ENCODE measurements at regions not wholly inside any gene's neighbourhood (a gene's known extent, or its start where the extent isn't known, plus 50 kb on each side); places are given as distances from the start of the nearest gene placed in this dataset.

DNA sequence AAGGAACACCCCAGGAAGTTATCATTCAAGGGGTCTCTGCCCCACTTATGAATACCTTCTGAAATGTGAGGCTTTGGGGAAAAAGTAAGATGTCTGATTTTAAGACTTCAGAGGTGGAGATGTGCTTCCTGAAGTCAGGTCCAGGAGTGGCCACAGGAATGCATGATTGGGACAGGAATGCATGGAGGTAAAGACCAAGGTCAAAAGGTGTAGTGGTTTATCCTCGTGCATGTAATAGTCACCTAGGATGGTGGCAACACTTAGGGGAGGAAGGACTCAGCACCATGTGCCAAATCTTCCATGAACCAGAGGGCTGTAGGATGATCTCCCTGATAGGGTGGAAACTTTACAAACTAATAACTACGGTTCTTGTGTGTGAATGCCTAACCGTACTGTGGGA lies 217.3 kb downstream of the C12orf75 start:
- in situ Hi-C loops (cut with HindIII; ENCODE audit: low sequenced_read_pairs), result no loop called here
- TF ChIP-seq CTCF (IDR thresholded peaks at IDR 0.05; ENCODE audit: low read depth, low read length), result no peak
- no peak overlapping the region for H3K4me3 ChIP-seq (ENCODE audit: low read depth, low read length)
- DNase-seq (ENCODE audit: low read depth, low spot score), result no peak

DNA sequence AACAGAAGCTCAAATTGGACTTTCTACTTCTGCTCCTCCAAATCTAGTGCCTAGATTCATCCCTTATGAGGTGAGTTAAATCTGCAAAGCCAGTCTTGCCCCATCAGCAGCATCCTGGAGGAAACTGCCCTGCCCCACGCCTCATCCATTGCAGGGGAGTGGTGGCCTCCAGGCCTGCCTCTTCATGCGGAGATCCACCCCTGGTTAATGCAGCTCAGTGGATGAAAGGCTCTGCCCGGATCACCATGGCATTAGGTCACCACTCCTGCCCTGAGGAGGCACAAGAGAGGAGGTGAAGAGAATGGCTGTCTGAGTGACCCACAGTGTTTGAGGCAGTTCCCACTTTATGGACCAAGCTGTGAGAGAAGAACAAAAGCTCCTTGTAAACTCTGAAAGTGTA lies 218.1 kb downstream of the C12orf75 start:
- H3K4me3 ChIP-seq (ENCODE audit: low read depth, low read length), result no peak overlapping the region
- in situ Hi-C loops (cut with HindIII; ENCODE audit: low sequenced_read_pairs), result no loop called here

DNA sequence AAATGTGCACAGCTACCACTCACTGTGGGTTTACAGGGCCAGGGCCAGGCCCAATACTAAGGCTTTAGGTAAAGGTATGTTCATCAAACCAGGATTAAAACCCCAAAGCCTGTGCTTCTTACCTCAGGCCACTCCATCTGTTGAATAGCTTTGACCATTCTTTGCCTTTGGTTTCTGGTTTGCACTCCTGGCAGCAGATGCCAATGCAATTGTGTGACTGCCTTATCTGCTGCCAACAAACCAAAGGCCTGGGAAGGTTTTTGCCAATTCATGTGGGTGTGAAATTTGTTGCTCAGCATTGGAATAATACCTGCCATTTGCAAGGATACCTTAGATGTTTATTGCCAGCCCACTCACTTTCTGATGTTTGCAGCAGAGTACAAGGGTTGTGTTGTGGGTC lies 221.6 kb downstream of the C12orf75 start:
- no peak overlapping the region for H3K4me3 ChIP-seq (ENCODE audit: low read depth, low read length)
- TF ChIP-seq CTCF (IDR thresholded peaks at IDR 0.05; ENCODE audit: low read depth, low read length), result no peak
- in situ Hi-C loops (cut with HindIII; ENCODE audit: low sequenced_read_pairs), result no loop called here
- no peak for DNase-seq (ENCODE audit: low read depth, low spot score)

More for the DNA sequence above, 218.1 kb downstream of the C12orf75 start:
- no peak for TF ChIP-seq CTCF (IDR thresholded peaks at IDR 0.05; ENCODE audit: low read depth, low read length)
- no peak for DNase-seq (ENCODE audit: low read depth, low spot score)

DNA sequence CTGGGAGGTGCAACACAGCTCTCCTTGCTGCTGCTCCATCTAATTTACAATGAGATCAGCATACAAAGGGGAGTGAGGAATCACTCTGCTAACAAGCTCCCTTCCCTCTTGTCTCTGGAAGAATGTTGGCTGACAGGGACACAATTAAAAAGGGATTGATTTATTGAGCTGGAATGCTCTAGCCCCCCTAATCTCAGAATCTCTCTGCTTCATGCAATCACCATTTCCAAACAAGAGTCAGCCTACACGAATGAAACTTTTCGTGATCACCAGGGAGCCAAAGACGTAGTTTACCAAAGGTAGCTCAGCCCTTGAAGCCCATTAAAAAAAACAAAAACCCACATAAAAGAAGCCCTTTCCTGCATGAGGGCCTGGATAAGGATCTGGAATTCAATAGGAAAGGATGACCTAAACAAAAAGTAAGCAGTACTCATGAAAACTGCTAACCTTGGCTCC lies 223.8 kb downstream of the C12orf75 start:
- DNase-seq (ENCODE audit: low read depth, low spot score), result no peak
- no peak overlapping the region for H3K4me3 ChIP-seq (ENCODE audit: low read depth, low read length)
- in situ Hi-C loops (cut with HindIII; ENCODE audit: low sequenced_read_pairs), result no loop called here
- no peak for TF ChIP-seq CTCF (IDR thresholded peaks at IDR 0.05; ENCODE audit: low read depth, low read length)

GRCh38 chr12:105554856-105555255 lies 224.4 kb downstream of the C12orf75 start:
- H3K4me3 ChIP-seq (ENCODE audit: low read depth, low read length), result no peak overlapping the region
- in situ Hi-C loops (cut with HindIII; ENCODE audit: low sequenced_read_pairs), result no loop called here
- no peak for TF ChIP-seq CTCF (IDR thresholded peaks at IDR 0.05; ENCODE audit: low read depth, low read length)
- DNase-seq (ENCODE audit: low read depth, low spot score), result no peak

GRCh38 chr12:105555556-105556295 lies 225.2 kb downstream of the C12orf75 start:
- in situ Hi-C loops (cut with HindIII; ENCODE audit: low sequenced_read_pairs), result no loop called here
- DNase-seq (ENCODE audit: low read depth, low spot score), result no peak
- no peak overlapping the region for H3K4me3 ChIP-seq (ENCODE audit: low read depth, low read length)
- no peak for TF ChIP-seq CTCF (IDR thresholded peaks at IDR 0.05; ENCODE audit: low read depth, low read length)

Measured in astrocyte of the spinal cord (primary cell).